Panc1 (cell line): ENCODE measurements at regions not wholly inside any gene's neighbourhood (a gene's known extent, or its start where the extent isn't known, plus 50 kb on each side); places are given as distances from the start of the nearest gene placed in this dataset.

Source experiments
- POLR2AphosphoS5 ChIP-seq: IDR thresholded peaks from 2 replicates; pipeline ENCODE4 v1.6.1; 2012; ENCODE audit warnings: mild to moderate bottlenecking, low read depth, low read length, moderate library complexity
- TF ChIP-seq, protein P1 (sequence below): fragments of 450-650 bp; IDR thresholded peaks from 2 replicates; pipeline ENCODE4 v1.5.1; 2017; ENCODE audit warnings: mild to moderate bottlenecking

GRCh38 chrX:39805022-39805421, 292.7 kb downstream of the BCOR start:
- no peak for TF ChIP-seq POLR2AphosphoS5
- TF ChIP-seq, protein P1, sequence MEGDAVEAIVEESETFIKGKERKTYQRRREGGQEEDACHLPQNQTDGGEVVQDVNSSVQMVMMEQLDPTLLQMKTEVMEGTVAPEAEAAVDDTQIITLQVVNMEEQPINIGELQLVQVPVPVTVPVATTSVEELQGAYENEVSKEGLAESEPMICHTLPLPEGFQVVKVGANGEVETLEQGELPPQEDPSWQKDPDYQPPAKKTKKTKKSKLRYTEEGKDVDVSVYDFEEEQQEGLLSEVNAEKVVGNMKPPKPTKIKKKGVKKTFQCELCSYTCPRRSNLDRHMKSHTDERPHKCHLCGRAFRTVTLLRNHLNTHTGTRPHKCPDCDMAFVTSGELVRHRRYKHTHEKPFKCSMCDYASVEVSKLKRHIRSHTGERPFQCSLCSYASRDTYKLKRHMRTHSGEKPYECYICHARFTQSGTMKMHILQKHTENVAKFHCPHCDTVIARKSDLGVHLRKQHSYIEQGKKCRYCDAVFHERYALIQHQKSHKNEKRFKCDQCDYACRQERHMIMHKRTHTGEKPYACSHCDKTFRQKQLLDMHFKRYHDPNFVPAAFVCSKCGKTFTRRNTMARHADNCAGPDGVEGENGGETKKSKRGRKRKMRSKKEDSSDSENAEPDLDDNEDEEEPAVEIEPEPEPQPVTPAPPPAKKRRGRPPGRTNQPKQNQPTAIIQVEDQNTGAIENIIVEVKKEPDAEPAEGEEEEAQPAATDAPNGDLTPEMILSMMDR, result no peak
